HG03097 (cell line): ENCODE measurements at regions not wholly inside any gene's neighbourhood (a gene's known extent, or its start where the extent isn't known, plus 50 kb on each side); places are given as distances from the start of the nearest gene placed in this dataset.
"Not testable (repeated sequence)": the region's sequence is repeated elsewhere in the genome, so short reads cannot be mapped to it uniquely, and the experiment has no call there.

ENCODE experiments used
- ATAC-seq: cut with Tn5 transposase; IDR thresholded peaks from one replicate; pipeline ENCODE4 v1.9.1; 2021; ENCODE audit not compliant: unreplicated experiment, low FRiP score

GRCh38 chr18:1252534-1252933, 347.9 kb downstream of the ADCYAP1 start:
- ATAC-seq: no peak

GRCh38 chr18:1252936-1253335, 348.3 kb downstream of the ADCYAP1 start:
- no peak for ATAC-seq

GRCh38 chr18:1253827-1254226, 349.2 kb downstream of the ADCYAP1 start:
- ATAC-seq: no peak

- no peak for ATAC-seq
Measured at GRCh38 chr18:1261054-1261453, 356.4 kb downstream of the ADCYAP1 start.

- no peak for ATAC-seq
Measured at GRCh38 chr18:1267021-1267420, 362.4 kb downstream of the ADCYAP1 start.

GRCh38 chr18:1270081-1270480, 365.4 kb downstream of the ADCYAP1 start:
- no peak for ATAC-seq

- no peak for ATAC-seq
Measured at GRCh38 chr18:1273469-1273868, 368.8 kb downstream of the ADCYAP1 start.

GRCh38 chr18:1292167-1292566, 387.5 kb downstream of the ADCYAP1 start:
- ATAC-seq: no peak

GRCh38 chr18:1294229-1294628, 389.6 kb downstream of the ADCYAP1 start:
- no peak for ATAC-seq

- ATAC-seq: no peak
Measured at GRCh38 chr18:1296237-1296636, 391.6 kb downstream of the ADCYAP1 start.

- ATAC-seq: no peak
Measured at GRCh38 chr18:1302861-1303260, 398.2 kb downstream of the ADCYAP1 start.

GRCh38 chr18:1304392-1304992, 399.8 kb downstream of the ADCYAP1 start:
- no peak for ATAC-seq

GRCh38 chr18:1306641-1307040, 402.0 kb downstream of the ADCYAP1 start:
- ATAC-seq: no peak

- no peak for ATAC-seq
Measured at GRCh38 chr18:1308686-1309085, 404.0 kb downstream of the ADCYAP1 start.

- no peak for ATAC-seq
Measured at GRCh38 chr18:1311376-1311775, 406.7 kb downstream of the ADCYAP1 start.

GRCh38 chr18:1335345-1335744, 430.7 kb downstream of the ADCYAP1 start:
- not testable (repeated sequence) for ATAC-seq

- ATAC-seq: no peak
Measured at GRCh38 chr18:1350931-1351450, 446.3 kb downstream of the ADCYAP1 start.

- ATAC-seq: no peak
Measured at GRCh38 chr18:1353025-1353424, 448.4 kb downstream of the ADCYAP1 start.

GRCh38 chr18:1357724-1358123, 453.1 kb downstream of the ADCYAP1 start:
- no peak for ATAC-seq

GRCh38 chr18:1361936-1362335, 457.3 kb downstream of the ADCYAP1 start:
- no peak for ATAC-seq

GRCh38 chr18:1370552-1370951, 465.9 kb downstream of the ADCYAP1 start:
- no peak for ATAC-seq

- ATAC-seq: no peak
Measured at GRCh38 chr18:1371724-1372123, 467.1 kb downstream of the ADCYAP1 start.

- ATAC-seq: no peak
Measured at GRCh38 chr18:1383465-1383864, 478.8 kb downstream of the ADCYAP1 start.
